ENCODE measurements at regions not wholly inside any gene's neighbourhood (a gene's known extent, or its start where the extent isn't known, plus 50 kb on each side); places are given as distances from the start of the nearest gene placed in this dataset.

GRCh38 chr17:73782231-73782630 is 138.0 kb upstream of the SDK2 start:
- H3K4me2 ChIP-seq (ENCODE audit: low read depth, low read length) = peak overlapping the region; percentile 0; the same call in 1 of the 2 replicates
- no peaks in the 10 kb centered on the region for H3K36me3 ChIP-seq (replicated peaks in 1 of 2; ENCODE audit: control insufficient read depth in 1 of 2, insufficient read depth in 2 of 2, low read length in 2 of 2)
- H3K27me3 ChIP-seq (ENCODE audit: control insufficient read depth in 1 of 2, insufficient read depth in 2 of 2, low read length in 2 of 2) = peaks cover 2 to 14% of the 10 kb centered on the region in 2 experiments; a peak in 4 of 5 replicates
- no peak overlapping the region for H3K27ac ChIP-seq (ENCODE audit: extremely low read length, insufficient read depth, low read length)
- FAIRE-seq (no peak), ATAC-seq (no peak; the same call in 2 of the 3 replicates), DNase-seq (ENCODE audit: low spot score) (no peak)
- no peaks in the 10 kb centered on the region for H3K79me2 ChIP-seq (ENCODE audit: insufficient read depth, low read length)
- peaks cover 58% of the 10 kb centered on the region for H3K4me1 ChIP-seq (ENCODE audit: insufficient read depth, low read length)
- 0 out of 2 replicates have a peak, but pooled peaks cover 4% of the 10 kb centered on the region for H3K9me3 ChIP-seq (ENCODE audit: low read length)
- ChIA-PET POLR2A (no interaction called here), CTCF (ENCODE audit: low intra/inter-chr PET ratio, low total read pairs) (no interaction called here)
- TF ChIP-seq ZNF263 (CRISPR knock-in tag; IDR thresholded peaks at IDR 0.05) = peak; percentile 40; the same call in 1 of the 2 replicates
- no peak for TF ChIP-seq HNF1B (CRISPR knock-in tag; IDR thresholded peaks at IDR 0.05)
- no peak overlapping the region for H3K4me3 ChIP-seq (replicated peaks in 1 of 3; ENCODE audit: insufficient read depth in 1 of 3, low read depth in 2 of 3, low read length in 3 of 3)
- no peak overlapping the region for H2AFZ ChIP-seq (ENCODE audit: low read length)
- no TSS peak for BruUV-seq (replicated peaks)
- no peak overlapping the region for H3K9ac ChIP-seq (ENCODE audit: insufficient read depth, low read depth, low read length)
- WGBS (ENCODE audit: low lambda C conversion rate) = 21% methylated on average over 6 of the region's 6 CpGs
- in situ Hi-C loops (cut with HindIII; ENCODE audit: extremely low pct_ligation_motif_present, low pct_unique_long_range_greater_than_20kb) = loop anchor here (25.0 kb wide), 1 partner anchor 655 kb away; the partner anchor contains the start of gene GPRC5C
- intact Hi-C loops (cut with micrococcal nuclease; ENCODE audit: unreplicated experiment) = no loop called here
- no peaks in the 10 kb centered on the region for H4K20me1 ChIP-seq (ENCODE audit: insufficient read depth, low read length)

GRCh38 chr17:73782641-73783381 is 138.6 kb upstream of the SDK2 start:
- Histone ChIP-seq H3K27ac (ENCODE audit: extremely low read length, insufficient read depth, low read length) (no peak overlapping the region), H2AFZ (ENCODE audit: low read length) (no peak overlapping the region), H3K27me3 (ENCODE audit: control insufficient read depth in 1 of 2, insufficient read depth in 2 of 2, low read length in 2 of 2) (peaks cover 2 to 20% of the 10 kb centered on the region in 2 experiments; a peak in 4 of 5 replicates), H3K79me2 (ENCODE audit: insufficient read depth, low read length) (no peaks in the 10 kb centered on the region), H3K4me3 (replicated peaks in 1 of 3; ENCODE audit: insufficient read depth in 1 of 3, low read depth in 2 of 3, low read length in 3 of 3) (no peak overlapping the region), H3K36me3 (replicated peaks in 1 of 2; ENCODE audit: control insufficient read depth in 1 of 2, insufficient read depth in 2 of 2, low read length in 2 of 2) (no peaks in the 10 kb centered on the region), H3K9ac (ENCODE audit: insufficient read depth, low read depth, low read length) (no peak overlapping the region), H3K4me1 (ENCODE audit: insufficient read depth, low read length) (peaks cover 64% of the 10 kb centered on the region), H3K4me2 (ENCODE audit: low read depth, low read length) (peak overlapping the region; percentile 60; the same call in 1 of the 2 replicates), H4K20me1 (ENCODE audit: insufficient read depth, low read length) (no peaks in the 10 kb centered on the region), H3K9me3 (ENCODE audit: low read length) (0 out of 2 replicates have a peak, but pooled peaks cover 4% of the 10 kb centered on the region)
- POLR2A ChIA-PET = interaction anchor here (1.4 kb wide), 1 partner anchor 27 kb away, joined by 3 read pairs; no protein-coding TSS in a partner anchor
- in situ Hi-C loops (cut with HindIII; ENCODE audit: extremely low pct_ligation_motif_present, low pct_unique_long_range_greater_than_20kb) (loop anchor here (25.0 kb wide), 1 partner anchor 654 kb away; the partner anchor contains the start of gene GPRC5C), intact Hi-C loops (cut with micrococcal nuclease; ENCODE audit: unreplicated experiment) (no loop called here)
- FAIRE-seq (no peak), ATAC-seq (peak; percentile 27; the same call in 2 of the 3 replicates), DNase-seq (ENCODE audit: low spot score) (no peak)
- 68% methylated on average over 11 of the region's 11 CpGs for WGBS (ENCODE audit: low lambda C conversion rate)
- CTCF ChIA-PET (ENCODE audit: low intra/inter-chr PET ratio, low total read pairs) = no interaction called here
- BruUV-seq (replicated peaks) = no TSS peak
- TF ChIP-seq CC2D1A (CRISPR knock-in tag; IDR thresholded peaks at IDR 0.05) (no peak), ZNF280D (CRISPR knock-in tag; IDR thresholded peaks at IDR 0.05) (0 out of 2 replicates have a peak, but pooled peaks have one; percentile 67), ZNF629 (CRISPR knock-in tag; conservative IDR thresholded peaks at IDR 0.05) (peak; percentile 95), ZNF605 (CRISPR knock-in tag; IDR thresholded peaks at IDR 0.05) (0 out of 2 replicates have a peak, but pooled peaks have one; percentile 18), POGZ (CRISPR knock-in tag; IDR thresholded peaks at IDR 0.05) (0 out of 2 replicates have a peak, but pooled peaks have one; percentile 28), SNRNP70 (IDR thresholded peaks at IDR 0.05; ENCODE audit: low read depth, low read length) (no peak), HNF1B (CRISPR knock-in tag; IDR thresholded peaks at IDR 0.05) (peak; percentile 19; the same call in 1 of the 2 replicates), ZNF292 (CRISPR knock-in tag; IDR thresholded peaks at IDR 0.05; ENCODE audit: borderline replicate concordance, low read depth) (peak; percentile 23; the same call in 1 of the 2 replicates), STAG1 (CRISPR knock-in tag; IDR thresholded peaks at IDR 0.05) (peak; percentile 37)

Measured in HepG2 (cell line).